Mesenchymal stem cell (in vitro differentiated cells and primary cell): ENCODE measurements at regions not wholly inside any gene's neighbourhood (a gene's known extent, or its start where the extent isn't known, plus 50 kb on each side); places are given as distances from the start of the nearest gene placed in this dataset.

Experiments used
- DNase-seq: peaks from one replicate; pipeline ENCODE4 v3.0.0-alpha.2; 2013
- H2AFZ ChIP-seq: one replicate; pipeline ENCODE4 v1.6.1; 2013; ENCODE audit warnings: low read depth, mild to moderate bottlenecking, control low read depth, inconsistent platforms, low read length, moderate library complexity
- H2AK5ac ChIP-seq: 2 replicates; pipeline ENCODE4 v1.6.1; 2013; ENCODE audit warnings: low read length, moderate library complexity, mild to moderate bottlenecking, inconsistent platforms; ENCODE audit not compliant: severe bottlenecking
- H2BK120ac ChIP-seq: one replicate; pipeline ENCODE4 v1.6.1; 2013; ENCODE audit warnings: low read depth, mild to moderate bottlenecking, inconsistent platforms, low read length, moderate library complexity
- H2BK12ac ChIP-seq, 2 experiments: one replicate each; pipeline ENCODE4 v1.6.1; 2013; ENCODE audit warnings: inconsistent platforms in 2 of 2, low read length in 2 of 2, mild to moderate bottlenecking in 2 of 2, moderate library complexity in 2 of 2, control low read depth in 1 of 2
- H2BK15ac ChIP-seq: one replicate; pipeline ENCODE4 v1.6.1; 2013; ENCODE audit warnings: mild to moderate bottlenecking, low read depth, inconsistent platforms; ENCODE audit not compliant: poor library complexity, severe bottlenecking
- H2BK5ac ChIP-seq: 2 replicates; pipeline ENCODE4 v1.6.1; 2013; ENCODE audit warnings: low read depth, mild to moderate bottlenecking, low read length, control low read depth, inconsistent platforms; ENCODE audit not compliant: poor library complexity, severe bottlenecking
- H3K14ac ChIP-seq, 2 experiments: one replicate each; pipeline ENCODE4 v1.6.1; 2013; ENCODE audit warnings: inconsistent platforms in 2 of 2, low read length in 2 of 2, control low read depth in 1 of 2, mild to moderate bottlenecking in 1 of 2, moderate library complexity in 1 of 2
- H3K18ac ChIP-seq, 2 experiments: one replicate each; pipeline ENCODE4 v1.6.1; 2013; ENCODE audit warnings: inconsistent platforms in 2 of 2, low read length in 2 of 2, control low read depth in 1 of 2, low read depth in 1 of 2, mild to moderate bottlenecking in 1 of 2
- H3K23ac ChIP-seq, 2 experiments: one replicate each; pipeline ENCODE4 v1.6.1; 2013; ENCODE audit warnings: inconsistent platforms in 2 of 2, low read length in 2 of 2, mild to moderate bottlenecking in 2 of 2, moderate library complexity in 2 of 2, control low read depth in 1 of 2
- H3K27ac ChIP-seq: 2 replicates; pipeline ENCODE4 v1.5.1; 2013; ENCODE audit warnings: mild to moderate bottlenecking, moderate library complexity, low read length, control low read depth, inconsistent platforms; ENCODE audit not compliant: poor library complexity, severe bottlenecking
- H3K27me3 ChIP-seq, 2 experiments: 2 replicates each; pipeline versions ENCODE4 v1.6.1 to v1.7.0; 2013; ENCODE audit warnings: low read length in 2 of 2, mild to moderate bottlenecking in 2 of 2, moderate library complexity in 2 of 2, control low read depth in 1 of 2, inconsistent platforms in 1 of 2; ENCODE audit not compliant: control insufficient read depth in 1 of 2, insufficient read depth in 1 of 2
- H3K36me3 ChIP-seq, 2 experiments: 2 replicates each; pipeline versions ENCODE4 v1.6.1 to v1.7.0; 2013; ENCODE audit warnings: low read length in 2 of 2, control low read depth in 1 of 2, inconsistent platforms in 1 of 2, low read depth in 1 of 2, mild to moderate bottlenecking in 1 of 2; ENCODE audit not compliant: insufficient read depth in 2 of 2, control insufficient read depth in 1 of 2
- H3K4ac ChIP-seq, 2 experiments: one replicate each; pipeline ENCODE4 v1.6.1; 2013; ENCODE audit warnings: inconsistent platforms in 2 of 2, low read length in 2 of 2, mild to moderate bottlenecking in 2 of 2, moderate library complexity in 2 of 2, control low read depth in 1 of 2, low read depth in 1 of 2
- H3K4me1 ChIP-seq: 2 replicates; pipeline ENCODE4 v1.6.1; 2013; ENCODE audit warnings: low read depth, low read length, control low read depth; ENCODE audit not compliant: control insufficient read depth, insufficient read depth
- H3K4me2 ChIP-seq: 2 replicates; pipeline ENCODE4 v1.6.1; 2013; ENCODE audit warnings: low read length, mild to moderate bottlenecking, inconsistent platforms; ENCODE audit not compliant: poor library complexity, severe bottlenecking
- H3K4me3 ChIP-seq, 2 experiments: 2 replicates each; pipeline versions ENCODE4 v1.5.1 to v1.7.0; 2013; ENCODE audit warnings: low read length in 2 of 2, mild to moderate bottlenecking in 2 of 2, control low read depth in 1 of 2, low read depth in 1 of 2; ENCODE audit not compliant: insufficient read depth in 1 of 2
- H3K79me1 ChIP-seq: replicated peaks from 2 replicates; pipeline ENCODE4 v1.6.1; 2013; ENCODE audit warnings: mild to moderate bottlenecking, control low read depth, low read length, inconsistent platforms; ENCODE audit not compliant: poor library complexity, severe bottlenecking
- H3K9ac ChIP-seq: 2 replicates; pipeline ENCODE4 v1.7.0; 2013; ENCODE audit warnings: mild to moderate bottlenecking, low read length, moderate library complexity
- H3K9me3 ChIP-seq: 2 replicates; pipeline ENCODE4 v1.7.0; 2013; ENCODE audit warnings: mild to moderate bottlenecking, low read length; ENCODE audit not compliant: control insufficient read depth
- H4K8ac ChIP-seq: one replicate; pipeline ENCODE4 v1.6.1; 2013; ENCODE audit warnings: inconsistent platforms, mild to moderate bottlenecking, low read length, moderate library complexity
- H4K91ac ChIP-seq: one replicate; pipeline ENCODE4 v1.6.1; 2013; ENCODE audit warnings: mild to moderate bottlenecking, low read length, inconsistent platforms
- WGBS: methylation state at CpG from one replicate; pipeline ENCODE4 v1.1.7; 2013; ENCODE audit warnings: mixed read lengths; 5-methylcytosine and 5-hydroxymethylcytosine counted together

DNA sequence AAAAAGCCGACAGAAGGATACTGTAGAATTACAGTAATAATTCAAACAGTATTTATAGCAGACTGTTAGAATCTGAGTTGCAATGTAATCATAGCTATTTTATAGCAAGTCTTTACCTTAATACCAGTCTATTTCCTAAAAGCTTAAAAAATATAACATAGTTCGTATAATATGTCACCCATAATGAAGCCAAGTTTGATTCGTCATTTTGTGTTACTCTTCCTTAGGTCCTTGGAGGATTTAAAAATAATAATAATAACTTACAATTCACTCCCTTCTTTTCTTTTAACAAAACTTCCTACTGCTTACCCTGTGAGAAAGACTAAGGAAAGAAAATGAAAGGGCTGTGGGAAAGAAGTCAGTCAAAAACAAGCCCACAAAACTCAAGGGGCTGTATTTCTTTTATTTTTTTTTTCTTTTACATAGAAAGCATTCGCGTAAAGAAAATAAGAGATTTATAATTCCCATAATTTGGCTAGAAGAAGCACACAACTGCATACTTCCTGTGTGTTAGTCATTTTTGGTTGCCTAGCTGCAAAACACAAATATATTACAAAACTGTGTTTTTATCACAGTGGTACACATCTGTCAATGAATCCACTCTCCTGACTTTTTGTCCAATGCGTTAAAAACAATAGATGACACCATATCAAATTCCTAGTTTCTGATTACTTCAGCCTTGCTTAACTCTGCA, 187.2 kb upstream of the CELF2 start:
- no peak overlapping the region for H3K18ac ChIP-seq
- H3K4me1 ChIP-seq, result peaks cover 3% of the 10 kb centered on the region
- no peak overlapping the region for H2AFZ ChIP-seq
- H2BK12ac ChIP-seq, result no peak overlapping the region
- no peak overlapping the region for H3K4me2 ChIP-seq
- WGBS, result no CpG with 5 or more reads among the region's 6 CpGs
- no peak overlapping the region for H2BK15ac ChIP-seq
- H3K27ac ChIP-seq, result no peak overlapping the region
- H3K4ac ChIP-seq, result no peak overlapping the region
- no peaks in the 10 kb centered on the region for H3K36me3 ChIP-seq
- H3K14ac ChIP-seq, result no peak overlapping the region
- no peak overlapping the region for H2BK5ac ChIP-seq
- H3K79me1 ChIP-seq, result no peaks in the 10 kb centered on the region
- H3K9ac ChIP-seq, result peak overlapping the region; percentile 94
- peak; percentile 93 for DNase-seq
- H4K8ac ChIP-seq, result no peak overlapping the region
- H3K27me3 ChIP-seq, result no peaks in the 10 kb centered on the region
- H2AK5ac ChIP-seq, result no peak overlapping the region
- H3K23ac ChIP-seq, result no peak overlapping the region
- H3K9me3 ChIP-seq, result no peaks in the 10 kb centered on the region
- H4K91ac ChIP-seq, result no peak overlapping the region
- no peak overlapping the region for H2BK120ac ChIP-seq
- peak overlapping the region in 1 of 2 experiments; percentile 8 for H3K4me3 ChIP-seq

DNA sequence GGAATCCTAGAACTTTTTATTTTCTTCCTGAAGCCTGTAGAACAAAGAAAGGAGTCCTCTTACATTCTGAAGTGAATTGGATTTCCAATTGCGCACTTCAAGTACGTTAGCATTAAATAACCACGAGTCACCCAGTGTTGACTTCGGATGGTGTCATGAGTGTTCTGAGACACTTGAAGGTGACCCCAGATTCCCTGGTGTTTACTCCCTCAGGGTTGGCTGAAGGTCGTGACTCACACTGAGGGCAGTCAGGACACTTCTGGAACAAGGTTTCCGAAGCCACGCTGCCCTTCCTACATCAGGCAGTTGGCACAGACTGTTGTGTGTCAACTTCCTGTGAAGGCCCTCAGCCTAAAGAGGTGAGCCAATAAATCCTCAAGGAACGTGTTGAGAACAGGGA, 186.6 kb upstream of the CELF2 start:
- peaks cover 3% of the 10 kb centered on the region for H3K4me1 ChIP-seq
- no peaks in the 10 kb centered on the region for H3K79me1 ChIP-seq
- WGBS, result 8% methylated on average over 8 of the region's 8 CpGs
- no peak overlapping the region for H2BK120ac ChIP-seq
- peak overlapping the region in 1 of 2 experiments; percentile 87 for H2BK12ac ChIP-seq
- no peak overlapping the region for H3K4ac ChIP-seq
- H3K27ac ChIP-seq, result peak overlapping the region; percentile 22
- no peak overlapping the region for H2BK5ac ChIP-seq
- no peak overlapping the region for H2BK15ac ChIP-seq
- no peak overlapping the region for H2AK5ac ChIP-seq
- H4K8ac ChIP-seq, result peak overlapping the region; percentile 72
- no peaks in the 10 kb centered on the region for H3K36me3 ChIP-seq
- H3K4me3 ChIP-seq, result peak overlapping the region in 1 of 2 experiments; percentile 8
- H3K27me3 ChIP-seq, result no peaks in the 10 kb centered on the region
- no peak overlapping the region for H3K4me2 ChIP-seq
- DNase-seq, result peak; percentile 95
- peak overlapping the region; percentile 30 for H4K91ac ChIP-seq
- H3K23ac ChIP-seq, result no peak overlapping the region
- H3K9ac ChIP-seq, result peak overlapping the region; percentile 94
- H2AFZ ChIP-seq, result no peak overlapping the region
- H3K18ac ChIP-seq, result peak overlapping the region; percentile 53 to 67
- no peak overlapping the region for H3K14ac ChIP-seq
- H3K9me3 ChIP-seq, result no peaks in the 10 kb centered on the region

DNA sequence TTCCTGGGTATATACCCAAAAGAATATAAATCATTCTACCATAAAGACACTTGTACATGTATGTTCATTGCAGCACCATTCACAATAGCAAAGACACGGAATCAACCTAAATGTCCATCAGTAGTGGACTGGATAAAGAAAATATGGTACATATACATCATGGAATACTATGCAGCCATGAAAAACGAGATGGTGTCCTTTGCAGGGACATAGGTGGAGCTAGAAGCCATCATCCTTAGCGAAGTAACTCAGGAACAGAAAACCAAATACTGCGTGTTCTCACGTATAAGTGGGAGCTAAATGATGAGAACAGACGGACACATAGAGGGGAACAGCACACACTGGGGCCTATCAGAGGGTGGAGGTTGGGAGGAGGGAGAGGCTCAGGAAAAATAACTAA, 183.7 kb upstream of the CELF2 start:
- no peak overlapping the region for H2BK5ac ChIP-seq
- H3K79me1 ChIP-seq, result no peaks in the 10 kb centered on the region
- H3K27ac ChIP-seq, result no peak overlapping the region
- H2AFZ ChIP-seq, result no peak overlapping the region
- H3K4ac ChIP-seq, result no peak overlapping the region
- no peaks in the 10 kb centered on the region for H3K27me3 ChIP-seq
- no peak overlapping the region for H3K4me2 ChIP-seq
- H3K14ac ChIP-seq, result no peak overlapping the region
- H3K4me1 ChIP-seq, result peaks cover 3% of the 10 kb centered on the region
- DNase-seq, result no peak
- H4K91ac ChIP-seq, result no peak overlapping the region
- no peak overlapping the region for H3K9ac ChIP-seq
- WGBS, result 80% methylated on average over 6 of the region's 6 CpGs
- H2BK15ac ChIP-seq, result no peak overlapping the region
- H3K36me3 ChIP-seq, result no peaks in the 10 kb centered on the region
- H2BK12ac ChIP-seq, result no peak overlapping the region
- no peaks in the 10 kb centered on the region for H3K9me3 ChIP-seq
- no peak overlapping the region for H4K8ac ChIP-seq
- H3K23ac ChIP-seq, result no peak overlapping the region
- no peak overlapping the region for H2BK120ac ChIP-seq
- H3K4me3 ChIP-seq, result no peak overlapping the region
- H2AK5ac ChIP-seq, result no peak overlapping the region
- H3K18ac ChIP-seq, result no peak overlapping the region

DNA sequence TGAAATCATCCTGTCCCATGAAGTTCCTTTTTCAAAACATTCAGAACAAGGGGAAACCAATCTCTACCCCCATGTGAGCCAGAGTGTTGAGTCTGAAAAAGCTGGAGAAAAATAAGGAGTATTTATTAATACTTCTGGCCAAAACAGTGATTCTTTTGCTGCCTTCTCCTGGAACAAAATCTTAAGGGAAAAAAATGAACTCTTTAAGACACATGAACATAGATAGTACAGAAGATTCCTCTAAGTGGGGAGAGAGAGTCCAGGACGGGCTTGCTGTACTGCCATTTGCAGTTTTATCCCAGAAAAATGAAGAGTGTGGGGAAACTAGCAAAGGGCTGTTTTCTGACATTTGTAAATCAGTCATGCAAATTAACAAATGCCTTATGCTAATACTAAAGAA, 173.4 kb upstream of the CELF2 start:
- Histone ChIP-seq H2BK15ac (no peak overlapping the region), H3K4me3 (no peak overlapping the region), H4K91ac (no peak overlapping the region), H3K14ac (no peak overlapping the region), H3K79me1 (no peaks in the 10 kb centered on the region), H3K9me3 (peaks cover 7% of the 10 kb centered on the region), H4K8ac (no peak overlapping the region), H3K27me3 (no peaks in the 10 kb centered on the region), H3K27ac (no peak overlapping the region), H3K23ac (no peak overlapping the region), H3K9ac (no peak overlapping the region), H2BK5ac (no peak overlapping the region), H3K18ac (no peak overlapping the region), H2AFZ (no peak overlapping the region), H3K4ac (no peak overlapping the region), H3K4me2 (no peak overlapping the region), H3K36me3 (no peaks in the 10 kb centered on the region), H3K4me1 (no peaks in the 10 kb centered on the region), H2BK120ac (no peak overlapping the region), H2AK5ac (no peak overlapping the region), H2BK12ac (no peak overlapping the region)
- DNase-seq, result no peak
- no CpG with 5 or more reads among the region's 1 CpG for WGBS
